Lung (tissue), 11 donors: ENCODE measurements at regions not wholly inside any gene's neighbourhood (a gene's known extent, or its start where the extent isn't known, plus 50 kb on each side); places are given as distances from the start of the nearest gene placed in this dataset.

Experiments
- ATAC-seq: fragments of 200-7000 bp; cut with Tn5 transposase; one replicate; pipeline ENCODE4 v1.9.1; 2020; ENCODE audit warnings: moderate number of reproducible peaks; ENCODE audit not compliant: insufficient read depth, low FRiP score
- DNase-seq, 3 donors: peaks; one replicate each; pipeline ENCODE4 v3.0.0-alpha.2; 2013 to 2017
- H3K27ac ChIP-seq, 2 donors: one replicate each; pipeline ENCODE4 v1.5.1; 2013; ENCODE audit warnings: mild to moderate bottlenecking in 2 of 2, moderate library complexity in 2 of 2, control low read depth in 1 of 2, inconsistent platforms in 1 of 2, low read depth in 1 of 2, low read length in 1 of 2
- H3K27me3 ChIP-seq, 3 donors: one replicate each; pipeline ENCODE4 v1.5.1; 2013; ENCODE audit warnings: low read length in 2 of 3; ENCODE audit not compliant: control insufficient read depth in 3 of 3, insufficient read depth in 3 of 3
- H3K36me3 ChIP-seq, 4 donors: one replicate each; pipeline ENCODE4 v1.5.1; 2013; ENCODE audit warnings: low read length in 4 of 4, mild to moderate bottlenecking in 1 of 4, moderate library complexity in 1 of 4; ENCODE audit not compliant: control insufficient read depth in 4 of 4, insufficient read depth in 4 of 4
- H3K4me1 ChIP-seq, 5 donors: one replicate each; pipeline ENCODE4 v1.5.1; 2013; ENCODE audit warnings: low read length in 5 of 5, mild to moderate bottlenecking in 2 of 5, moderate library complexity in 1 of 5; ENCODE audit not compliant: control insufficient read depth in 5 of 5, insufficient read depth in 5 of 5
- H3K4me3 ChIP-seq: one replicate; pipeline ENCODE4 v1.5.1; 2013; ENCODE audit warnings: mild to moderate bottlenecking, control low read depth, moderate library complexity
- H3K9ac ChIP-seq, 2 donors: one replicate each; pipeline ENCODE4 v1.5.1; 2013; ENCODE audit warnings: low read length in 2 of 2, control low read depth in 1 of 2; ENCODE audit not compliant: insufficient read depth in 1 of 2
- H3K9me3 ChIP-seq, 4 donors: one replicate each; pipeline ENCODE4 v1.5.1; 2013; ENCODE audit warnings: low read length in 3 of 4, mild to moderate bottlenecking in 1 of 4, moderate library complexity in 1 of 4; ENCODE audit not compliant: control insufficient read depth in 4 of 4, insufficient read depth in 3 of 4
- WGBS, 2 donors: extraction: QIAGEN DNeasy Blood & Tissue Kit; methylation state at CpG; one replicate each; pipeline ENCODE4 v1.1.7; 2013; 5-methylcytosine and 5-hydroxymethylcytosine counted together
- TF ChIP-seq, protein P1 (sequence below): IDR thresholded peaks from 2 replicates; pipeline ENCODE4 v1.5.1; 2012; ENCODE audit warnings: mild to moderate bottlenecking; ENCODE audit errors: control extremely low read depth, extremely low read depth
- donor health status: control.
- donor health status: control.
- donor health status: Bipolar disorder and iron deficiency.
- donor health status: healthy.
- donor health status: DM: yes; HTN: yes; CAD: no.

GRCh38 chr10:11397980-11398580, 213.4 kb downstream of the USP6NL start:
- Histone ChIP-seq H3K4me1 (peaks cover 0 to 5% (median 0%) of the 10 kb centered on the region in 5 donors), H3K9ac (no peak overlapping the region), H3K27me3 (no peaks in the 10 kb centered on the region), H3K4me3 (no peak overlapping the region), H3K36me3 (no peaks in the 10 kb centered on the region), H3K27ac (no peak overlapping the region), H3K9me3 (no peaks in the 10 kb centered on the region)
- DNase-seq (peak; percentile 44 to 71 (median 50)), ATAC-seq (no peak)
- 74 to 90% methylated on average over 8 of the region's 8 CpGs for WGBS, 2 donors
- TF ChIP-seq, protein P1, sequence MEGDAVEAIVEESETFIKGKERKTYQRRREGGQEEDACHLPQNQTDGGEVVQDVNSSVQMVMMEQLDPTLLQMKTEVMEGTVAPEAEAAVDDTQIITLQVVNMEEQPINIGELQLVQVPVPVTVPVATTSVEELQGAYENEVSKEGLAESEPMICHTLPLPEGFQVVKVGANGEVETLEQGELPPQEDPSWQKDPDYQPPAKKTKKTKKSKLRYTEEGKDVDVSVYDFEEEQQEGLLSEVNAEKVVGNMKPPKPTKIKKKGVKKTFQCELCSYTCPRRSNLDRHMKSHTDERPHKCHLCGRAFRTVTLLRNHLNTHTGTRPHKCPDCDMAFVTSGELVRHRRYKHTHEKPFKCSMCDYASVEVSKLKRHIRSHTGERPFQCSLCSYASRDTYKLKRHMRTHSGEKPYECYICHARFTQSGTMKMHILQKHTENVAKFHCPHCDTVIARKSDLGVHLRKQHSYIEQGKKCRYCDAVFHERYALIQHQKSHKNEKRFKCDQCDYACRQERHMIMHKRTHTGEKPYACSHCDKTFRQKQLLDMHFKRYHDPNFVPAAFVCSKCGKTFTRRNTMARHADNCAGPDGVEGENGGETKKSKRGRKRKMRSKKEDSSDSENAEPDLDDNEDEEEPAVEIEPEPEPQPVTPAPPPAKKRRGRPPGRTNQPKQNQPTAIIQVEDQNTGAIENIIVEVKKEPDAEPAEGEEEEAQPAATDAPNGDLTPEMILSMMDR = no peak

- H3K4me1 ChIP-seq = peaks cover 0 to 5% (median 0%) of the 10 kb centered on the region in 5 donors
- no peaks in the 10 kb centered on the region for H3K9me3 ChIP-seq
- no peak overlapping the region for H3K9ac ChIP-seq
- 91% methylated on average over 21 of the region's 21 CpGs for WGBS, 2 donors
- no peaks in the 10 kb centered on the region for H3K27me3 ChIP-seq
- no peak for ATAC-seq
- no peak overlapping the region for H3K27ac ChIP-seq
- H3K4me3 ChIP-seq = no peak overlapping the region
- DNase-seq = peak; percentile 49 to 77 (median 57)
- TF ChIP-seq, protein P1 = no peak
- no peaks in the 10 kb centered on the region for H3K36me3 ChIP-seq
Measured at GRCh38 chr10:11397077-11397965, 214.1 kb downstream of the USP6NL start.

GRCh38 chr10:11396311-11396955, 215.0 kb downstream of the USP6NL start:
- Histone ChIP-seq H3K9me3 (no peaks in the 10 kb centered on the region), H3K27ac (no peak overlapping the region), H3K27me3 (no peaks in the 10 kb centered on the region), H3K36me3 (no peaks in the 10 kb centered on the region), H3K4me3 (no peak overlapping the region), H3K4me1 (peaks cover 0 to 5% (median 0%) of the 10 kb centered on the region in 5 donors), H3K9ac (no peak overlapping the region)
- WGBS, 2 donors = 88 to 90% methylated on average over 17 of the region's 17 CpGs
- TF ChIP-seq, protein P1 = no peak
- DNase-seq = no peak
- ATAC-seq = no peak
